K562 (cell line): ENCODE measurements at regions not wholly inside any gene's neighbourhood (a gene's known extent, or its start where the extent isn't known, plus 50 kb on each side); places are given as distances from the start of the nearest gene placed in this dataset.

ENCODE experiments used
- ATAC-seq: fragments of 200-7000 bp; cut with Tn5 transposase; 3 replicates; pipeline ENCODE4 v1.9.1; 2020; ENCODE audit warnings: moderate library complexity
- BruUV-seq: library from RNA; stranded (reverse); fragments of 400-500 nt; replicated peaks from 2 replicates; lab custom pipeline; 2021; lab: Mats Ljungman, UMichigan
- CTCF ChIA-PET: fragments of 300-600 bp; formaldehyde crosslinking; extraction: SDS; loops from one replicate; lab custom pipeline; 2021; ENCODE audit warnings: low intra/inter-chr PET ratio; lab: Yijun Ruan, JAX
- POLR2A ChIA-PET: fragments of 300-600, 350-650 bp; sonication (Branson Sonifier 250); formaldehyde crosslinking; extraction: SDS; loops from one replicate; lab custom pipeline; 2021; ENCODE audit warnings: antibody characterized with exemption, inconsistent platforms; lab: Yijun Ruan, JAX
- DNase-seq, 4 experiments: peaks; one replicate each; pipeline versions ENCODE4 v3.0.0 to v3.0.0-alpha.2; 2011 to 2018; ENCODE audit warnings: low spot score in 3 of 4, mixed read lengths in 3 of 4; ENCODE audit errors: extremely low read depth in 1 of 4
- FAIRE-seq: peaks from 2 replicates; lab custom pipeline; 2011; peaks lifted over from hg19 to GRCh38; lab: Jason Lieb, UNC
- H2AFZ ChIP-seq: 2 replicates; pipeline ENCODE4 v1.6.0; 2011; ENCODE audit warnings: low read depth, low read length, control low read depth, inconsistent platforms
- H3K27ac ChIP-seq: fragments of 200-600 bp; 3 replicates; pipeline ENCODE4 v1.8.0; 2011; ENCODE audit warnings: low read depth, mild to moderate bottlenecking, control low read depth, inconsistent platforms, low read length, moderate library complexity, mixed read lengths; ENCODE audit errors: extremely low read depth
- H3K27me3 ChIP-seq, 2 experiments: fragments of 300-600 bp in 1 of 2; 2 replicates in 1 of 2; 3 replicates in 1 of 2; pipeline versions ENCODE4 v1.6.0 to v1.8.0; 2011; ENCODE audit warnings: inconsistent platforms in 2 of 2, low read length in 2 of 2, mild to moderate bottlenecking in 1 of 2, mixed read lengths in 1 of 2, moderate library complexity in 1 of 2; ENCODE audit not compliant: control insufficient read depth in 2 of 2, insufficient read depth in 2 of 2
- H3K36me3 ChIP-seq: fragments of 300-600 bp; 3 replicates; pipeline ENCODE4 v1.8.0; 2011; ENCODE audit warnings: mild to moderate bottlenecking, low read length, inconsistent platforms; ENCODE audit not compliant: control insufficient read depth, insufficient read depth
- H3K4me1 ChIP-seq, 2 experiments: fragments of 200-600 bp in 1 of 2; replicated peaks in 1 of 2; 2 replicates in 1 of 2; 3 replicates in 1 of 2; pipeline versions ENCODE4 v1.5.1 to v1.8.0; 2011; ENCODE audit warnings: inconsistent platforms in 2 of 2, low read length in 2 of 2, mild to moderate bottlenecking in 1 of 2, mixed read lengths in 1 of 2, moderate library complexity in 1 of 2; ENCODE audit not compliant: control insufficient read depth in 2 of 2, insufficient read depth in 2 of 2
- H3K4me2 ChIP-seq: 2 replicates; pipeline ENCODE4 v1.6.1; 2011; ENCODE audit warnings: low read length, control low read depth, inconsistent platforms, mixed read lengths; ENCODE audit not compliant: insufficient read depth
- H3K4me3 ChIP-seq: fragments of 200-600 bp; sonication (generic), shearing (Covaris generic); 2 replicates; pipeline ENCODE4 v1.5.1; 2016; ENCODE audit warnings: control low read depth, inconsistent platforms
- H3K79me2 ChIP-seq: fragments of 200-600 bp; 3 replicates; pipeline ENCODE4 v1.8.0; 2011; ENCODE audit warnings: low read length, inconsistent platforms; ENCODE audit not compliant: control insufficient read depth, insufficient read depth
- H3K9ac ChIP-seq, 2 experiments: 2 replicates each; pipeline versions ENCODE4 v1.6.0 to v1.6.1; 2011; ENCODE audit warnings: low read depth in 2 of 2, low read length in 2 of 2, control low read depth in 1 of 2, inconsistent platforms in 1 of 2, mild to moderate bottlenecking in 1 of 2, mixed read lengths in 1 of 2; ENCODE audit not compliant: insufficient read depth in 1 of 2
- H3K9me1 ChIP-seq: one replicate; pipeline ENCODE4 v1.6.0; 2011; ENCODE audit warnings: inconsistent platforms, mild to moderate bottlenecking, low read length, moderate library complexity; ENCODE audit not compliant: control insufficient read depth, insufficient read depth
- H3K9me3 ChIP-seq: replicated peaks from 2 replicates; pipeline ENCODE4 v1.5.1; 2011; ENCODE audit warnings: low read depth, low read length, inconsistent platforms; ENCODE audit not compliant: control insufficient read depth, insufficient read depth
- H4K20me1 ChIP-seq: replicated peaks from 2 replicates; pipeline ENCODE4 v1.6.1; 2011; ENCODE audit warnings: low read length, inconsistent platforms, mixed read lengths; ENCODE audit not compliant: control insufficient read depth, insufficient read depth
- PCBP1 ChIP-seq: fragments of 200-400 bp; formaldehyde crosslinking; IDR thresholded peaks from 2 replicates; pipeline ENCODE4 v1.6.1; 2018; ENCODE audit warnings: mild to moderate bottlenecking, low read depth, low read length; ENCODE audit not compliant: poor library complexity, severe bottlenecking
- ZEB2 ChIP-seq: fragments of 450-650 bp; IDR thresholded peaks from 2 replicates; pipeline ENCODE4 v1.6.1; 2016
- WGBS: fragments of 100-300 bp; shearing (Covaris generic); methylation state at CpG from one replicate; pipeline ENCODE4 v1.1.6; 2016; ENCODE audit warnings: low coverage, mixed read lengths; ENCODE audit not compliant: insufficient coverage; ENCODE audit errors: missing lambda C conversion rate; 5-methylcytosine and 5-hydroxymethylcytosine counted together
- in situ Hi-C: fragments of 300-500 bp; cut with MboI; formaldehyde crosslinking; loops from 4 replicates; pipeline ENCODE4 v1.15.0; 2018; ENCODE audit warnings: inconsistent platforms, mixed read lengths
- intact Hi-C: fragments of 100-400 bp; cut with micrococcal nuclease; formaldehyde crosslinking; loops from 2 replicates; pipeline ENCODE4 v1.14.2; 2022
- TF ChIP-seq, protein P1 (sequence below): fragments of 450-650 bp; formaldehyde crosslinking; IDR thresholded peaks from 2 replicates; pipeline ENCODE4 v1.4.0; 2020; ENCODE audit warnings: mild to moderate bottlenecking, moderate library complexity

GRCh38 chr1:94620345-94621031 lies 78.9 kb upstream of the F3 start:
- no TSS peak for BruUV-seq
- FAIRE-seq (no peak), DNase-seq (no peak), ATAC-seq (no peak)
- H2AFZ ChIP-seq: no peak overlapping the region
- no peak overlapping the region for H3K27ac ChIP-seq
- 0 out of 2 replicates have a peak, but pooled peaks cover 6% of the 10 kb centered on the region for H4K20me1 ChIP-seq
- intact Hi-C loops (no loop called here), in situ Hi-C loops (no loop called here)
- POLR2A ChIA-PET: no interaction called here
- CTCF ChIA-PET: no interaction called here
- no peak overlapping the region for H3K4me2 ChIP-seq
- H3K4me3 ChIP-seq: no peak overlapping the region
- no peaks in the 10 kb centered on the region for H3K79me2 ChIP-seq
- H3K9me1 ChIP-seq: no peaks in the 10 kb centered on the region
- H3K36me3 ChIP-seq: no peaks in the 10 kb centered on the region
- H3K4me1 ChIP-seq: peaks cover 0 to 4% of the 10 kb centered on the region in 2 experiments; a peak in 2 of 5 replicates
- TF ChIP-seq, protein P1, sequence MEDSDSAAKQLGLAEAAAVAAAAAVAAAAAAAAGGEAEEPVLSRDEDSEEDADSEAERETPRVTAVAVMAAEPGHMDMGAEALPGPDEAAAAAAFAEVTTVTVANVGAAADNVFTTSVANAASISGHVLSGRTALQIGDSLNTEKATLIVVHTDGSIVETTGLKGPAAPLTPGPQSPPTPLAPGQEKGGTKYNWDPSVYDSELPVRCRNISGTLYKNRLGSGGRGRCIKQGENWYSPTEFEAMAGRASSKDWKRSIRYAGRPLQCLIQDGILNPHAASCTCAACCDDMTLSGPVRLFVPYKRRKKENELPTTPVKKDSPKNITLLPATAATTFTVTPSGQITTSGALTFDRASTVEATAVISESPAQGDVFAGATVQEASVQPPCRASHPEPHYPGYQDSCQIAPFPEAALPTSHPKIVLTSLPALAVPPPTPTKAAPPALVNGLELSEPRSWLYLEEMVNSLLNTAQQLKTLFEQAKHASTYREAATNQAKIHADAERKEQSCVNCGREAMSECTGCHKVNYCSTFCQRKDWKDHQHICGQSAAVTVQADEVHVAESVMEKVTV (CRISPR knock-in tag): no peak
- no peak for TF ChIP-seq ZEB2
- no peak for TF ChIP-seq PCBP1
- H3K9ac ChIP-seq: no peak overlapping the region
- peaks cover 5 to 38% of the 10 kb centered on the region in 2 experiments; a peak in 3 of 5 replicates for H3K27me3 ChIP-seq
- 23% methylated on average over 10 of the region's 10 CpGs for WGBS
- no peaks in the 10 kb centered on the region for H3K9me3 ChIP-seq
